PC-3 (cell line): ENCODE measurements at regions not wholly inside any gene's neighbourhood (a gene's known extent, or its start where the extent isn't known, plus 50 kb on each side); places are given as distances from the start of the nearest gene placed in this dataset.

Source experiments
- EZH2phosphoT487 ChIP-seq: fragments of 300-600 bp; sonication (generic); IDR thresholded peaks from 2 replicates; pipeline ENCODE4 v1.6.1; 2018; ENCODE audit warnings: mild to moderate bottlenecking, antibody characterized with exemption, low read length, borderline replicate concordance
- TF ChIP-seq, protein P1 (sequence below): fragments of 300-600 bp; sonication (generic); conservative IDR thresholded peaks from 2 replicates; pipeline ENCODE4 v1.5.1; 2017; ENCODE audit warnings: antibody characterized with exemption, low read depth, mild to moderate bottlenecking, low read length

- TF ChIP-seq, protein P1, sequence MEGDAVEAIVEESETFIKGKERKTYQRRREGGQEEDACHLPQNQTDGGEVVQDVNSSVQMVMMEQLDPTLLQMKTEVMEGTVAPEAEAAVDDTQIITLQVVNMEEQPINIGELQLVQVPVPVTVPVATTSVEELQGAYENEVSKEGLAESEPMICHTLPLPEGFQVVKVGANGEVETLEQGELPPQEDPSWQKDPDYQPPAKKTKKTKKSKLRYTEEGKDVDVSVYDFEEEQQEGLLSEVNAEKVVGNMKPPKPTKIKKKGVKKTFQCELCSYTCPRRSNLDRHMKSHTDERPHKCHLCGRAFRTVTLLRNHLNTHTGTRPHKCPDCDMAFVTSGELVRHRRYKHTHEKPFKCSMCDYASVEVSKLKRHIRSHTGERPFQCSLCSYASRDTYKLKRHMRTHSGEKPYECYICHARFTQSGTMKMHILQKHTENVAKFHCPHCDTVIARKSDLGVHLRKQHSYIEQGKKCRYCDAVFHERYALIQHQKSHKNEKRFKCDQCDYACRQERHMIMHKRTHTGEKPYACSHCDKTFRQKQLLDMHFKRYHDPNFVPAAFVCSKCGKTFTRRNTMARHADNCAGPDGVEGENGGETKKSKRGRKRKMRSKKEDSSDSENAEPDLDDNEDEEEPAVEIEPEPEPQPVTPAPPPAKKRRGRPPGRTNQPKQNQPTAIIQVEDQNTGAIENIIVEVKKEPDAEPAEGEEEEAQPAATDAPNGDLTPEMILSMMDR = no peak
- no peak for TF ChIP-seq EZH2phosphoT487
Observed at GRCh38 chr4:62204136-62204535, 1004.0 kb downstream of the ADGRL3 start.
